DND-41 (cell line): ENCODE measurements at regions not wholly inside any gene's neighbourhood (a gene's known extent, or its start where the extent isn't known, plus 50 kb on each side); places are given as distances from the start of the nearest gene placed in this dataset.

Source experiments
- CTCF ChIP-seq: IDR thresholded peaks from 2 replicates; pipeline ENCODE4 v1.5.1; 2012; ENCODE audit warnings: borderline replicate concordance, low read length, moderate library complexity, mild to moderate bottlenecking; ENCODE audit not compliant: poor library complexity, severe bottlenecking; ENCODE audit errors: extremely low read depth
- EZH2 ChIP-seq: IDR thresholded peaks from 3 replicates; pipeline ENCODE4 v1.6.1; 2012; ENCODE audit warnings: borderline replicate concordance, low read depth, mild to moderate bottlenecking, moderate library complexity, low read length, inconsistent platforms; ENCODE audit not compliant: severe bottlenecking

- TF ChIP-seq CTCF, result no peak
- TF ChIP-seq EZH2, result no peak
Observed at GRCh38 chr13:59603646-59604045, 560.1 kb downstream of the DIAPH3 start.
